Hematopoietic multipotent progenitor cell treated with erythropoietin and hydrocortisone succinate and interleukin-3 and kit ligand, for 4 days (in vitro differentiated cells): ENCODE measurements at regions not wholly inside any gene's neighbourhood (a gene's known extent, or its start where the extent isn't known, plus 50 kb on each side); places are given as distances from the start of the nearest gene placed in this dataset.
A peak's percentile ranks its signal among the peaks of the same experiment; 100 is the strongest.
"Not testable (repeated sequence)": the region's sequence is repeated elsewhere in the genome, so short reads cannot be mapped to it uniquely, and the experiment has no call there.

Experiments used
- DNase-seq: peaks from one replicate; pipeline ENCODE4 v3.0.0-alpha.2; 2015

- DNase-seq, result no peak
Measured at GRCh38 chr3:159482994-159483367, 505.7 kb upstream of the IL12A start.

- DNase-seq, result peak; percentile 1
Measured at GRCh38 chr3:159486580-159486979, 502.1 kb upstream of the IL12A start.

- DNase-seq, result no peak
Measured at GRCh38 chr3:159487304-159487703, 501.3 kb upstream of the IL12A start.

GRCh38 chr3:159488602-159489001 lies 500.0 kb upstream of the IL12A start:
- no peak for DNase-seq

GRCh38 chr3:159497361-159497760 lies 491.3 kb upstream of the IL12A start:
- DNase-seq, result no peak

GRCh38 chr3:159499031-159499793 lies 489.4 kb upstream of the IL12A start:
- no peak for DNase-seq

GRCh38 chr3:159501029-159501428 lies 487.6 kb upstream of the IL12A start:
- DNase-seq, result no peak

- no peak for DNase-seq
Measured at GRCh38 chr3:159502986-159503385, 485.6 kb upstream of the IL12A start.

- DNase-seq, result not testable (repeated sequence)
Measured at GRCh38 chr3:159510988-159511387, 477.6 kb upstream of the IL12A start.

GRCh38 chr3:159513444-159513843 lies 475.2 kb upstream of the IL12A start:
- DNase-seq, result no peak

GRCh38 chr3:159513867-159514380 lies 474.7 kb upstream of the IL12A start:
- no peak for DNase-seq

GRCh38 chr3:159517105-159517504 lies 471.5 kb upstream of the IL12A start:
- DNase-seq, result no peak

- no peak for DNase-seq
Measured at GRCh38 chr3:159520638-159521037, 468.0 kb upstream of the IL12A start.

- no peak for DNase-seq
Measured at GRCh38 chr3:159522276-159522675, 466.4 kb upstream of the IL12A start.

- DNase-seq, result no peak
Measured at GRCh38 chr3:159528251-159528895, 460.3 kb upstream of the IL12A start.

- no peak for DNase-seq
Measured at GRCh38 chr3:159532577-159532976, 456.1 kb upstream of the IL12A start.

GRCh38 chr3:159534496-159534895 lies 454.1 kb upstream of the IL12A start:
- DNase-seq, result no peak

- DNase-seq, result no peak
Measured at GRCh38 chr3:159536876-159537275, 451.8 kb upstream of the IL12A start.

GRCh38 chr3:159538507-159538906 lies 450.1 kb upstream of the IL12A start:
- DNase-seq, result no peak

GRCh38 chr3:159540882-159541495 lies 447.6 kb upstream of the IL12A start:
- DNase-seq, result no peak

- DNase-seq, result no peak
Measured at GRCh38 chr3:159548675-159549335, 439.8 kb upstream of the IL12A start.

GRCh38 chr3:159555205-159555604 lies 433.4 kb upstream of the IL12A start:
- DNase-seq, result no peak

- DNase-seq, result no peak
Measured at GRCh38 chr3:159559771-159560170, 428.9 kb upstream of the IL12A start.
